ENCODE measurements at regions not wholly inside any gene's neighbourhood (a gene's known extent, or its start where the extent isn't known, plus 50 kb on each side); places are given as distances from the start of the nearest gene placed in this dataset.

- no peak overlapping the region for H3K4me2 ChIP-seq (ENCODE audit: low read length)
- no peaks in the 10 kb centered on the region for H3K27me3 ChIP-seq (ENCODE audit: low read depth, low read length)
- H3K79me2 ChIP-seq (ENCODE audit: low read length), result no peaks in the 10 kb centered on the region
- TF ChIP-seq EZH2phosphoT487 (IDR thresholded peaks at IDR 0.05; ENCODE audit: low read depth), result no peak
- TF ChIP-seq, protein P1, sequence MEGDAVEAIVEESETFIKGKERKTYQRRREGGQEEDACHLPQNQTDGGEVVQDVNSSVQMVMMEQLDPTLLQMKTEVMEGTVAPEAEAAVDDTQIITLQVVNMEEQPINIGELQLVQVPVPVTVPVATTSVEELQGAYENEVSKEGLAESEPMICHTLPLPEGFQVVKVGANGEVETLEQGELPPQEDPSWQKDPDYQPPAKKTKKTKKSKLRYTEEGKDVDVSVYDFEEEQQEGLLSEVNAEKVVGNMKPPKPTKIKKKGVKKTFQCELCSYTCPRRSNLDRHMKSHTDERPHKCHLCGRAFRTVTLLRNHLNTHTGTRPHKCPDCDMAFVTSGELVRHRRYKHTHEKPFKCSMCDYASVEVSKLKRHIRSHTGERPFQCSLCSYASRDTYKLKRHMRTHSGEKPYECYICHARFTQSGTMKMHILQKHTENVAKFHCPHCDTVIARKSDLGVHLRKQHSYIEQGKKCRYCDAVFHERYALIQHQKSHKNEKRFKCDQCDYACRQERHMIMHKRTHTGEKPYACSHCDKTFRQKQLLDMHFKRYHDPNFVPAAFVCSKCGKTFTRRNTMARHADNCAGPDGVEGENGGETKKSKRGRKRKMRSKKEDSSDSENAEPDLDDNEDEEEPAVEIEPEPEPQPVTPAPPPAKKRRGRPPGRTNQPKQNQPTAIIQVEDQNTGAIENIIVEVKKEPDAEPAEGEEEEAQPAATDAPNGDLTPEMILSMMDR (IDR thresholded peaks at IDR 0.05; ENCODE audit: low read depth, low read length), result no peak
- H2AFZ ChIP-seq (ENCODE audit: low read depth, low read length), result no peak overlapping the region
- H3K4me1 ChIP-seq (ENCODE audit: low read length), result no peaks in the 10 kb centered on the region
- no peaks in the 10 kb centered on the region for H3K36me3 ChIP-seq (replicated peaks; ENCODE audit: low read depth, low read length)
- H3K4me3 ChIP-seq (ENCODE audit: low read length), result no peak overlapping the region
- no peaks in the 10 kb centered on the region for H4K20me1 ChIP-seq (ENCODE audit: insufficient read depth, low read length)
- no peaks in the 10 kb centered on the region for H3K9me3 ChIP-seq (ENCODE audit: insufficient read depth, low read length)
- H3K27ac ChIP-seq (ENCODE audit: low read length), result no peak overlapping the region
- H3K9ac ChIP-seq (ENCODE audit: low read length), result no peak overlapping the region
Measured at GRCh38 chr4:189206953-189207352, 733.7 kb upstream of the FRG1 start.

DNA sequence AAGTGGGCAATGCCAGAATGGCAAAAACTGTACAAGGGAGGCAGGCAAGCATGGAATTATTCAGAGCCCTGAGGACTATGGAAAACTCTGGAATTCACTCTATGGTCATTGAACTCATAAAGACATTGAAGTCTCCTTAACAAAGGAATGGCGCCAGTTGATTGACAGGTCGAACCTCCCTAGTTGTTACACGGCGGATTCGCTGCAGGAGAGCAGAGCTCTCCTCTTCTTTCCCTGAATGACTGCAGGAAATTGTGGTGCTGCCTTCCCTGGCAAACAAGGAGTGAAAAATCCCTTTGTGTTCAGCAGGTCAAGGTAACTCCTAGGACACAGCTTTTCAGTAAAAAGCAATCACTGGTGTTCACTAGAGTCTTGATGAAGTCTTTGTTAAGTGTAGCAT is 732.8 kb upstream of the FRG1 start:
- Histone ChIP-seq H3K36me3 (replicated peaks; ENCODE audit: low read depth, low read length) (no peaks in the 10 kb centered on the region), H3K27me3 (ENCODE audit: low read depth, low read length) (no peaks in the 10 kb centered on the region), H3K4me3 (ENCODE audit: low read length) (no peak overlapping the region), H3K9ac (ENCODE audit: low read length) (no peak overlapping the region), H3K4me2 (ENCODE audit: low read length) (no peak overlapping the region), H3K4me1 (ENCODE audit: low read length) (no peaks in the 10 kb centered on the region), H3K79me2 (ENCODE audit: low read length) (no peaks in the 10 kb centered on the region), H3K27ac (ENCODE audit: low read length) (no peak overlapping the region), H4K20me1 (ENCODE audit: insufficient read depth, low read length) (no peaks in the 10 kb centered on the region), H3K9me3 (ENCODE audit: insufficient read depth, low read length) (no peaks in the 10 kb centered on the region), H2AFZ (ENCODE audit: low read depth, low read length) (no peak overlapping the region)
- TF ChIP-seq EZH2phosphoT487 (IDR thresholded peaks at IDR 0.05; ENCODE audit: low read depth), result no peak
- TF ChIP-seq, protein P1 (IDR thresholded peaks at IDR 0.05; ENCODE audit: low read depth, low read length), result no peak

DNA sequence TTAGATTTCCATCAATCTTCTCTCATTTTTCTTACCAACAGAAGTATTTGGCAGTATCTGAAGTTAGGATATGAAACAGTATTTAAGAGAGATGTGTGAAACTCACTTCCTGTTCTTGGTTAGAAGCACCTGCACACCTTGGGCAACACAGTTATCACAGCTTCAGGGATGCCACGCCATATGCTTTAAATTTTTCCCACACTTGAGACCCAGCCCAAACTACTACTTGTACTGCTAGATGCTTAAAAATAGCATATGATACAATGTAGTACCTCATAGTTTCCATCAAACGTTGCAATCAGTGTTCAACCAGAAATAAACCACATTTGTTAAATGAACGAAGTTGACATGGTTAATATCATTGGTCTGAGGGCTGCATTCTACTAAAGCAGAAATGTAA is 725.1 kb upstream of the FRG1 start:
- no peak overlapping the region for H3K9ac ChIP-seq (ENCODE audit: low read length)
- H3K27ac ChIP-seq (ENCODE audit: low read length), result no peak overlapping the region
- no peaks in the 10 kb centered on the region for H3K9me3 ChIP-seq (ENCODE audit: insufficient read depth, low read length)
- H3K27me3 ChIP-seq (ENCODE audit: low read depth, low read length), result no peaks in the 10 kb centered on the region
- H3K4me3 ChIP-seq (ENCODE audit: low read length), result no peak overlapping the region
- no peaks in the 10 kb centered on the region for H4K20me1 ChIP-seq (ENCODE audit: insufficient read depth, low read length)
- no peak overlapping the region for H3K4me2 ChIP-seq (ENCODE audit: low read length)
- no peaks in the 10 kb centered on the region for H3K79me2 ChIP-seq (ENCODE audit: low read length)
- TF ChIP-seq, protein P1 (IDR thresholded peaks at IDR 0.05; ENCODE audit: low read depth, low read length), result no peak
- TF ChIP-seq EZH2phosphoT487 (IDR thresholded peaks at IDR 0.05; ENCODE audit: low read depth), result no peak
- no peaks in the 10 kb centered on the region for H3K36me3 ChIP-seq (replicated peaks; ENCODE audit: low read depth, low read length)
- no peak overlapping the region for H2AFZ ChIP-seq (ENCODE audit: low read depth, low read length)
- H3K4me1 ChIP-seq (ENCODE audit: low read length), result 0 out of 2 replicates have a peak, but pooled peaks cover 7% of the 10 kb centered on the region

- no peak overlapping the region for H3K9ac ChIP-seq (ENCODE audit: low read length)
- no peak overlapping the region for H3K4me2 ChIP-seq (ENCODE audit: low read length)
- no peak overlapping the region for H3K27ac ChIP-seq (ENCODE audit: low read length)
- H4K20me1 ChIP-seq (ENCODE audit: insufficient read depth, low read length), result no peaks in the 10 kb centered on the region
- no peak overlapping the region for H2AFZ ChIP-seq (ENCODE audit: low read depth, low read length)
- TF ChIP-seq EZH2phosphoT487 (IDR thresholded peaks at IDR 0.05; ENCODE audit: low read depth), result no peak
- TF ChIP-seq, protein P1 (IDR thresholded peaks at IDR 0.05; ENCODE audit: low read depth, low read length), result no peak
- H3K4me3 ChIP-seq (ENCODE audit: low read length), result no peak overlapping the region
- no peaks in the 10 kb centered on the region for H3K79me2 ChIP-seq (ENCODE audit: low read length)
- no peaks in the 10 kb centered on the region for H3K36me3 ChIP-seq (replicated peaks; ENCODE audit: low read depth, low read length)
- H3K9me3 ChIP-seq (ENCODE audit: insufficient read depth, low read length), result no peaks in the 10 kb centered on the region
- no peaks in the 10 kb centered on the region for H3K4me1 ChIP-seq (ENCODE audit: low read length)
- no peaks in the 10 kb centered on the region for H3K27me3 ChIP-seq (ENCODE audit: low read depth, low read length)
Measured at GRCh38 chr4:189221691-189222090, 719.0 kb upstream of the FRG1 start.
